GM20000 (cell line): ENCODE measurements at regions not wholly inside any gene's neighbourhood (a gene's known extent, or its start where the extent isn't known, plus 50 kb on each side); places are given as distances from the start of the nearest gene placed in this dataset.
A peak's percentile ranks its signal among the peaks of the same experiment; 100 is the strongest.

ENCODE experiments used
- DNase-seq: peaks from one replicate; pipeline ENCODE4 v3.0.0; 2012; ENCODE audit warnings: low spot score
- CTCF ChIP-seq: IDR thresholded peaks from 2 replicates; pipeline ENCODE4 v1.5.1; 2012; ENCODE audit warnings: mild to moderate bottlenecking, control low read depth; ENCODE audit errors: extremely low read depth, missing control alignments

DNA sequence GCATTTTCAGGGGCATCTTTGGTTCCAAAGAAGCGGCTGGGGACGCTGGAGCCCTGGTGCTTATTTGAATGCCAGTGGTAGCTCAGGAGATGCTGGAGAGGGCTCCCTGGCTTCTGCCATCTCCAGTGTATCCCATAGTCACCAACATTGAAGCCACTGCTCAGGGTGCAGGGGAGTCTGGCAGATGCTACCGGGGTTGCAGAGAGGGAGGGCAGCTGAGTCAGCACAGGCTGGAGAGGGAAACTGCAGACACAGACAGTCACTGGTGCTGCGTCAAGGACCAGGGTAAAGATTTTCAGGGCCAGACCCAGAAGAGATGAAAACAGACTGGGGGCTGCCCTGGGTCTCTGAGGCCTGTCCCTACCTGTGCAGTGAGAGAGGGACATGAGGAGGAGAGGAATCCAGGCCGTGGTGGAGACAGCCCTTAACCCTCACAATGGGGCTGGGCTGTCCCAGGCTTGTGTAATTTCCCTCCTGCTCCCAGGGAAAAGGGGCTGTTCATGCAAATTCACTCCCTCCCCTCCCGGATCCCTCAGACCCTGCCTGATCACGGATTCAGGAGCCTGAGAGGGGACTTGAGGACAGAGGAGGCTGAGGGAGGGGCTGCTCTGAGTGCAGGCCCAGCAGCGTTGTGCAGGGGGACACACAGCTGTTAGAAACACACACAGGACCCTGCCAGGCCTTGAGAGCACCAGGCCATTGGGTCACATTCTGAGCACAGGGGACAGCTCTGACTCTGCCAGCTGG, 126.9 kb upstream of the GRK3 start:
- no peak for DNase-seq
- TF ChIP-seq CTCF: no peak

- no peak for TF ChIP-seq CTCF
- DNase-seq: no peak
Measured at GRCh38 chr22:25447067-25447685, 117.3 kb upstream of the GRK3 start.

DNA sequence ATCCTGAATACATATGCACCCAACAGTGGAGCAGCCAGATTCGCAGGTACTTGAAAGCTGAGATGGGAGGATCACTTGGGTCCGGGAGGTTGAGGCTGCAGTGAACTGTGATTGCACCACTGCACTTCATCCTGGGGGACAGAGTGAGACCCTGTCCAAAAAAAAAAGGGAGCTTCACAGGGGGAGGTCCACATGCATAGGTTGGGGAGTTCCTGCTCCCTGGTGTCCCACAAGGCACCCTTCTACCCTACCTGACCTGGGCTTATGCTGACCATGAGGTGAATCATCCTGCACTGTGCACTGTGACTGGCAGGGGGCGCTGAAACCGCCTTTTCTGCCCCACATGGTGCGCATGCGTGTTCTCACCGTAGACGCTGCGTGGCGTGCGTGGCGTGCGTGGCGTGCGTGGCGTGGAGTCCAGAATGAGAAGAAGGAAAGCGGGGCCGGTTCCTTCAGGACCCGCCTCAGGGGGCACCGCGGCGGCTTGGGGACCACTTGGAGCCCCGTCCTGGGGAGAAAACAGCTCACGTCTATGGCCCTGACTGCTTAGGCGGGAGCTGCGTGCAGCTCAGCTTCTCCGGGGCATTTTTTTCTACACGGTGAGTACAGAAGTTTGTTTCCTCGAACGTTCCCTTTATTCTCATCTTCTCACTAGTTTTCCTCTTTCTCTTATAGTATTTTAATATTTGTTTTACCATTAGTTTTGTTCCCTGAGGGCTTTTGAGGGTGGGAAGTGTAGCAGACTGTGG, 116.6 kb upstream of the GRK3 start:
- peak; percentile 95 for TF ChIP-seq CTCF

DNA sequence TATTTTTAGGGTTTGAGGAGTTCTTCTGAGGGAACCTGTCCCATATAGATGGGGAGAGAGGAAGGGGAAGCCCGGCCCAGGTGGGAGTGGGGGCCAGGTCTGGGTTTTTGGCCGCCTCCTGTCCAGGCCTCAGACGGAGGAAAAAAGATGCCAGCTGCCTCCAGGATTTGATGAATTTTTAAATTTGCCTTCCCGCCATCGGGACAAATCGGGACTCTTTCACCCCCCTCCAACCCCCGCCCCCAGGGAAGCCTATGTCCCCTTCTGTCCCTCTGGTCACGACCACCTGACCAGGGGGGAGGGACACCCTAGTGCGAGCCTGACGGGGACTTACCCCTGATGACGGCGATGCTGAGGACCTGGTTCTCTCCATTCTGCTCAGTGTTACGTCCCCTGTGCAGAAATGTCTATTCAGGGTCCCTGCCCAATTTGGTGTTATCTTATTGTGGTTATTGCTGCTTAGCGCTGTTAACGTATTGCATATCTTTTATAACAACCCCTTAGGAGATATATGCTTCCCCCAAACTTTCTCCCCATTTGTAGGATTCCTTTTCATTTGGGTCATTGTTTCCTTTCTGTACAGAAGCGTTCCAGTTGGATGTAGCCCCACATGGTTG, 115.9 kb upstream of the GRK3 start:
- no peak for TF ChIP-seq CTCF
- DNase-seq: peak; percentile 38

More for the DNA sequence above, 116.6 kb upstream of the GRK3 start:
- peak; percentile 92 for DNase-seq

DNA sequence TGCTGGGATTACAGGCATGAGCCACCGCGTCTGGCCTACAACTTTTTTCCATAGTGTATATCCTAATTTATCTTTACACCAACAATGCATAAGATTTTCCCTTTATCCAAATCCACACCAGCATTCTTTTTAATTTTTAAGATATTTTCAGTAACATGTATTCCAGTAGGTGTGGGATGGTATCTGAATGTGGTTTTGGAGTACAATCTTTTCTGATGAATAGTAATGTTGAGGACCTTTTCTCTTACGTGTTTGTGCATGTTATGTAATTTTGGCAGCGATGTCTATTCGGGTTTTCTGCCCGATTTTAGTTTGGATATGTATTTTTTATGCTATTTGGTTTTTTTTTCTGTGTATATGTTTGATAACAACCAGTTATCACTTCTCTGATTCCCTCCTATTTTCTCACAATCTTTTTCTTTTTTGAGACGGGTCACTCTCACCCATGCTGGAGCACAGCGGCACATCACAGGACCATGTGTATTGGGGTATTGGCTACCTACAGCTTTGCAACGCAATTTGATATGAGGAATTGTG, 114.6 kb upstream of the GRK3 start:
- TF ChIP-seq CTCF: no peak
- no peak for DNase-seq

DNA sequence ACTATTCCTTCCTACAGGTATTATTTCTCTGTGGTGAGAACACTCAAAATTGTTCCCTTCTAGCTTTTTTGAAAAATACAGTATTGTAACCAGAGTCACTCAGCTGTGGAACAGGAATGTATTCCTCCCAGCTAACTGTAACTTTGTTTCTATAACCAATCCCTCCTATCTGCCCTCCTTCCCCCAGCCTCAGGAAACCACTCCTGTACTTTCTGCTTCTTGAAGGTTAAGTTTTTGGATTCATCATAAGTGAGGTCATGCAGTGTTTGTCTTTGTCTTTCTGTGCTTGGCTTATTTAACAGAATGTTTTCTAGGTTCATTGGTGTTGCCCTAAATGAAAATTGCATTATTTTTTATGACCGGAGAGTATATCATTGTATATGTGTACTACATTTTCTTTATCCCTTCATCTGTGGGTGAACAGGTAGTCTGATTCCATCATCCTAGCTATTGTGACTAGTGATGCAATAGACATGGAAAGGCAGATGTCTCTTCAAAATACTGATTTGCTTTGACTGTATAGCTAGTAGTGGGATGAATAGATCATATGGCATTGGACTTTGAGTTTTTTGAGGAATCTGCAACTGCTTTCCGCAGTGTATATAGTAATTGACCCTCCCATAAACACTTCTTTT, 112.9 kb upstream of the GRK3 start:
- no peak for TF ChIP-seq CTCF
- no peak for DNase-seq
